H1 (cell line): ENCODE measurements at regions not wholly inside any gene's neighbourhood (a gene's known extent, or its start where the extent isn't known, plus 50 kb on each side); places are given as distances from the start of the nearest gene placed in this dataset.

Source experiments
- CTCF ChIA-PET: fragments of 300-600 bp; sonication (Branson Sonifier 250); formaldehyde crosslinking; loops from one replicate; lab custom pipeline; 2021; ENCODE audit not compliant: partially characterized antibody; lab: Charles Lee
- POLR2A ChIA-PET: fragments of 300-600 bp; sonication (Branson Sonifier 250); formaldehyde crosslinking; loops from one replicate; lab custom pipeline; 2021; ENCODE audit warnings: inconsistent platforms; ENCODE audit not compliant: partially characterized antibody; lab: Charles Lee
- DNase-seq, 2 experiments: peaks; one replicate each; pipeline versions ENCODE4 v3.0.0 to v3.0.0-alpha.2; 2010 to 2022; ENCODE audit warnings: low spot score in 2 of 2, low read depth in 1 of 2, mixed read lengths in 1 of 2
- FAIRE-seq: peaks from 2 replicates; lab custom pipeline; 2011; peaks lifted over from hg19 to GRCh38; lab: Jason Lieb, UNC
- H2AFZ ChIP-seq: 2 replicates; pipeline ENCODE4 v1.8.1; 2012; ENCODE audit warnings: low read length, inconsistent platforms
- H2AK5ac ChIP-seq: 2 replicates; pipeline ENCODE4 v1.6.1; 2013; ENCODE audit warnings: low read depth, low read length
- H2BK120ac ChIP-seq: replicated peaks from 2 replicates; pipeline ENCODE3; 2013; ENCODE audit warnings: low read depth, low read length, inconsistent platforms
- H2BK12ac ChIP-seq: 2 replicates; pipeline ENCODE4 v1.6.1; 2013; ENCODE audit warnings: low read depth, low read length
- H2BK15ac ChIP-seq: 2 replicates; pipeline ENCODE4 v1.6.1; 2013; ENCODE audit warnings: low read length
- H2BK20ac ChIP-seq: 2 replicates; pipeline ENCODE4 v1.6.1; 2013; ENCODE audit warnings: low read length
- H2BK5ac ChIP-seq: 2 replicates; pipeline ENCODE4 v1.6.1; 2013; ENCODE audit warnings: low read depth, low read length
- H3K14ac ChIP-seq: 2 replicates; pipeline ENCODE4 v1.6.1; 2013; ENCODE audit warnings: inconsistent platforms; ENCODE audit not compliant: insufficient read length
- H3K18ac ChIP-seq: 2 replicates; pipeline ENCODE4 v1.6.1; 2013; ENCODE audit warnings: low read length; ENCODE audit errors: extremely low read depth
- H3K23ac ChIP-seq: 2 replicates; pipeline ENCODE4 v1.6.1; 2013; ENCODE audit warnings: inconsistent platforms; ENCODE audit not compliant: insufficient read length
- H3K23me2 ChIP-seq: 2 replicates; pipeline ENCODE4 v1.6.1; 2013; ENCODE audit warnings: low read depth, low read length
- H3K27ac ChIP-seq: 2 replicates; pipeline ENCODE4 v1.6.1; 2011; ENCODE audit warnings: low read depth, low read length, inconsistent platforms
- H3K27me3 ChIP-seq, 4 experiments: replicated peaks in 1 of 4; 1 replicate in 1 of 4; 2 replicates in 3 of 4; pipeline versions ENCODE4 v1.6.1 to v1.8.1; 2011 to 2013; ENCODE audit warnings: low read length in 3 of 4, mild to moderate bottlenecking in 3 of 4, inconsistent platforms in 2 of 4, mixed read lengths in 2 of 4, moderate library complexity in 1 of 4; ENCODE audit not compliant: control insufficient read depth in 3 of 4, insufficient read depth in 3 of 4; ENCODE audit errors: extremely low read depth in 1 of 4
- H3K36me3 ChIP-seq, 4 experiments: 2 replicates each; pipeline versions ENCODE4 v1.6.1 to v1.8.1; 2011 to 2013; ENCODE audit warnings: mild to moderate bottlenecking in 4 of 4, low read length in 3 of 4, moderate library complexity in 2 of 4, control low read depth in 1 of 4, inconsistent platforms in 1 of 4; ENCODE audit not compliant: insufficient read depth in 4 of 4, control insufficient read depth in 2 of 4
- H3K4ac ChIP-seq: replicated peaks from 2 replicates; pipeline ENCODE3; 2013; ENCODE audit warnings: low read length, low read depth, mixed read lengths, inconsistent platforms; ENCODE audit not compliant: insufficient read length
- H3K4me1 ChIP-seq, 4 experiments: replicated peaks in 1 of 4; 1 replicate in 1 of 4; 2 replicates in 3 of 4; pipeline versions ENCODE4 v1.6.1 to v1.8.1; 2011 to 2013; ENCODE audit warnings: low read length in 3 of 4, inconsistent platforms in 2 of 4, mixed read lengths in 1 of 4; ENCODE audit not compliant: insufficient read depth in 4 of 4, control insufficient read depth in 3 of 4
- H3K4me2 ChIP-seq, 2 experiments: 2 replicates each; pipeline versions ENCODE4 v1.6.1 to v1.8.1; 2011 to 2013; ENCODE audit warnings: low read depth in 2 of 2, low read length in 2 of 2, control low read depth in 1 of 2, inconsistent platforms in 1 of 2, mild to moderate bottlenecking in 1 of 2; ENCODE audit not compliant: insufficient read depth in 1 of 2
- H3K4me3 ChIP-seq, 4 experiments: fragments of 200-600, 300-600 bp in 1 of 4; sonication (generic), shearing (Covaris generic), sonication (Bioruptor Twin) in 1 of 4; 2 replicates each; pipeline versions ENCODE4 v1.5.1 to v1.8.1; 2011 to 2016; ENCODE audit warnings: low read length in 4 of 4, low read depth in 3 of 4, control low read depth in 2 of 4, inconsistent platforms in 2 of 4, mild to moderate bottlenecking in 2 of 4, mixed read lengths in 1 of 4, moderate library complexity in 1 of 4; ENCODE audit not compliant: insufficient read depth in 2 of 4; ENCODE audit errors: extremely low read depth in 1 of 4
- H3K56ac ChIP-seq: replicated peaks from 2 replicates; pipeline ENCODE3; 2013; ENCODE audit warnings: low read depth, mild to moderate bottlenecking, mixed read lengths, low read length, inconsistent platforms; ENCODE audit not compliant: insufficient read length
- H3K79me1 ChIP-seq: 2 replicates; pipeline ENCODE4 v1.6.1; 2013; ENCODE audit warnings: low read depth, low read length, control low read depth
- H3K79me2 ChIP-seq, 2 experiments: 2 replicates each; pipeline versions ENCODE4 v1.6.1 to v1.8.1; 2012 to 2013; ENCODE audit warnings: low read length in 2 of 2, mild to moderate bottlenecking in 2 of 2, inconsistent platforms in 1 of 2; ENCODE audit not compliant: insufficient read depth in 2 of 2, control insufficient read depth in 1 of 2
- H3K9ac ChIP-seq, 4 experiments: replicated peaks in 1 of 4; 1 replicate in 1 of 4; 2 replicates in 3 of 4; pipeline versions ENCODE4 v1.6.1 to v1.8.1; 2011 to 2013; ENCODE audit warnings: low read depth in 3 of 4, low read length in 3 of 4, control low read depth in 2 of 4, mild to moderate bottlenecking in 2 of 4, moderate library complexity in 2 of 4, inconsistent platforms in 1 of 4; ENCODE audit errors: extremely low read depth in 1 of 4
- H3K9me3 ChIP-seq, 2 experiments: 2 replicates each; pipeline versions ENCODE4 v1.6.1 to v1.8.1; 2012 to 2013; ENCODE audit warnings: mild to moderate bottlenecking in 2 of 2, moderate library complexity in 2 of 2, control low read depth in 1 of 2, inconsistent platforms in 1 of 2, low read depth in 1 of 2, low read length in 1 of 2, mixed read lengths in 1 of 2; ENCODE audit not compliant: insufficient read depth in 2 of 2
- H4K20me1 ChIP-seq, 2 experiments: replicated peaks in 1 of 2; 2 replicates each; pipeline versions ENCODE3 to v1.8.1; 2011 to 2013; ENCODE audit warnings: inconsistent platforms in 2 of 2, low read length in 2 of 2, mild to moderate bottlenecking in 1 of 2; ENCODE audit not compliant: insufficient read depth in 2 of 2, control insufficient read depth in 1 of 2
- H4K5ac ChIP-seq: 2 replicates; pipeline ENCODE4 v1.6.1; 2013; ENCODE audit warnings: low read length, low read depth, mixed read lengths, inconsistent platforms; ENCODE audit not compliant: insufficient read length
- H4K8ac ChIP-seq: 2 replicates; pipeline ENCODE4 v1.8.0; 2013; ENCODE audit warnings: mild to moderate bottlenecking, moderate library complexity, low read length, inconsistent platforms; ENCODE audit not compliant: insufficient read depth; ENCODE audit errors: extremely low read depth
- H4K91ac ChIP-seq: replicated peaks from 2 replicates; pipeline ENCODE3; 2013; ENCODE audit warnings: low read length, mixed read lengths, inconsistent platforms; ENCODE audit not compliant: insufficient read length
- CREB1 ChIP-seq: IDR thresholded peaks from 2 replicates; pipeline ENCODE4 v1.6.1; 2012; ENCODE audit warnings: inconsistent platforms
- HDAC2 ChIP-seq, 2 experiments: fragments of 300-600 bp in 1 of 2; sonication (generic) in 1 of 2; IDR thresholded peaks; 2 replicates each; pipeline ENCODE4 v1.6.1; 2011 to 2012; ENCODE audit warnings: low read depth in 2 of 2, low read length in 2 of 2, mild to moderate bottlenecking in 2 of 2, moderate library complexity in 2 of 2, borderline replicate concordance in 1 of 2, inconsistent platforms in 1 of 2
- NANOG ChIP-seq: IDR thresholded peaks from 2 replicates; pipeline ENCODE4 v1.6.1; 2011; ENCODE audit warnings: low read length, low read depth, mild to moderate bottlenecking, inconsistent platforms; ENCODE audit not compliant: insufficient read depth, poor library complexity, severe bottlenecking
- POLR2AphosphoS5 ChIP-seq: IDR thresholded peaks from 2 replicates; pipeline ENCODE4 v1.6.1; 2011; ENCODE audit warnings: low read depth, low read length
- RNF2 ChIP-seq: fragments of 200-900, 300-1000 bp; sonication (generic); IDR thresholded peaks from 2 replicates; pipeline ENCODE4 v1.7.1; 2016; ENCODE audit warnings: borderline replicate concordance, low read depth, mild to moderate bottlenecking, antibody characterized with exemption, low read length; ENCODE audit not compliant: poor library complexity, severe bottlenecking; ENCODE audit errors: missing control alignments
- SRF ChIP-seq: IDR thresholded peaks from 2 replicates; pipeline ENCODE4 v1.6.1; 2011; ENCODE audit warnings: mild to moderate bottlenecking, low read depth, low read length, moderate library complexity
- TBP ChIP-seq: IDR thresholded peaks from 2 replicates; pipeline ENCODE4 v1.6.1; 2011; ENCODE audit warnings: low read depth, low read length, improper control_type of control experiment
- TEAD4 ChIP-seq: IDR thresholded peaks from 2 replicates; pipeline ENCODE4 v1.6.1; 2012; ENCODE audit warnings: low read depth, low read length, inconsistent platforms, mixed read lengths
- WGBS, 2 experiments: shearing (Covaris generic) in 1 of 2; methylation state at CpG; one replicate each; pipeline versions ENCODE4 v1.1.6 to v1.1.7; 2013 to 2015; ENCODE audit warnings: low lambda C conversion rate in 2 of 2, mixed read lengths in 2 of 2, inconsistent platforms in 1 of 2, low coverage in 1 of 2, missing lambda C conversion rate in 1 of 2; ENCODE audit not compliant: insufficient replicate concordance in 2 of 2, insufficient coverage in 1 of 2, insufficient read length in 1 of 2; ENCODE audit errors: extremely low coverage in 1 of 2, missing lambda C conversion rate in 1 of 2; 5-methylcytosine and 5-hydroxymethylcytosine counted together
- TF ChIP-seq, protein P1 (sequence below): IDR thresholded peaks from 2 replicates; pipeline ENCODE4 v1.6.1; 2011; ENCODE audit warnings: low read length, improper control_type of control experiment
- TF ChIP-seq, protein P2 (sequence below): IDR thresholded peaks from 2 replicates; pipeline ENCODE4 v1.6.1; 2012; ENCODE audit warnings: inconsistent platforms

DNA sequence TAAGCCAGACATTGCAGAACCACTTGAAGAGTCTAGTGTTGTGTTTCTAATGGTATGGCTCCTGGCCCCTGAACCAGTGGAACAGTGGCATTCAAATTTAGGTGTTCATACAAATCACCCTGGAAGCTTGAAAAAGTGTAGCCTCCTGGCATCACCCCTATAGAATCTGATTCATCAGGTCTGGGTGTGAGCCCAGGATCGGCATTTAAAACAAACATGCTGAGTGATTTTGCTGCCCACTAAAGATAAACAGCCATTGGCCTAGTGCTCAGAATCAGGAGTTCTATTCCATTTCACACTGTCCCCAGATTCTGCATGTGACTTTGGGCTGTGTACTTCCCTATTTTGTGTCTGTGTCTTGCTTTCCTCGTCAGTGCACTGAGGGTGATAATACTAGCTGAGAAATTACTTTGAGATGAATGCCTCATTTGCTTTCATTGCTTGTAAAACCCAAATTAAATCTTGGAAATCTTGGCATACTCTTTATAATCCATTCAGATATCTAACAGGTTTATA is 241.5 kb upstream of the CLINT1 start:
- Histone ChIP-seq H3K79me2 (no peaks in the 10 kb centered on the region), H3K4me2 (no peak overlapping the region), H3K4me1 (no peaks in the 10 kb centered on the region), H3K23ac (no peak overlapping the region), H3K9ac (no peak overlapping the region), H3K56ac (no peak overlapping the region), H3K23me2 (peaks cover 3% of the 10 kb centered on the region; the same call in 1 of the 2 replicates), H3K27ac (no peak overlapping the region), H2AK5ac (no peak overlapping the region), H3K9me3 (no peaks in the 10 kb centered on the region), H4K8ac (no peak overlapping the region), H3K79me1 (peaks cover 2% of the 10 kb centered on the region; the same call in 1 of the 2 replicates), H3K4me3 (no peak overlapping the region), H2BK12ac (no peak overlapping the region), H2BK15ac (no peak overlapping the region), H2AFZ (no peak overlapping the region), H2BK5ac (no peak overlapping the region), H2BK120ac (no peak overlapping the region), H3K27me3 (no peaks in the 10 kb centered on the region), H3K36me3 (no peaks in the 10 kb centered on the region), H3K18ac (no peak overlapping the region), H3K4ac (no peak overlapping the region), H3K14ac (no peak overlapping the region), H4K20me1 (no peaks in the 10 kb centered on the region), H4K91ac (no peak overlapping the region), H4K5ac (no peak overlapping the region), H2BK20ac (no peak overlapping the region)
- TF ChIP-seq, protein P1, sequence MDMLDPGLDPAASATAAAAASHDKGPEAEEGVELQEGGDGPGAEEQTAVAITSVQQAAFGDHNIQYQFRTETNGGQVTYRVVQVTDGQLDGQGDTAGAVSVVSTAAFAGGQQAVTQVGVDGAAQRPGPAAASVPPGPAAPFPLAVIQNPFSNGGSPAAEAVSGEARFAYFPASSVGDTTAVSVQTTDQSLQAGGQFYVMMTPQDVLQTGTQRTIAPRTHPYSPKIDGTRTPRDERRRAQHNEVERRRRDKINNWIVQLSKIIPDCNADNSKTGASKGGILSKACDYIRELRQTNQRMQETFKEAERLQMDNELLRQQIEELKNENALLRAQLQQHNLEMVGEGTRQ, result no peak
- TF ChIP-seq, protein P2, sequence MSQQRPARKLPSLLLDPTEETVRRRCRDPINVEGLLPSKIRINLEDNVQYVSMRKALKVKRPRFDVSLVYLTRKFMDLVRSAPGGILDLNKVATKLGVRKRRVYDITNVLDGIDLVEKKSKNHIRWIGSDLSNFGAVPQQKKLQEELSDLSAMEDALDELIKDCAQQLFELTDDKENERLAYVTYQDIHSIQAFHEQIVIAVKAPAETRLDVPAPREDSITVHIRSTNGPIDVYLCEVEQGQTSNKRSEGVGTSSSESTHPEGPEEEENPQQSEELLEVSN, result no peak
- TF ChIP-seq POLR2AphosphoS5, result no peak
- no peak for TF ChIP-seq SRF
- TF ChIP-seq CREB1, result no peak
- no peak for TF ChIP-seq RNF2
- TF ChIP-seq TBP, result no peak
- TF ChIP-seq NANOG, result no peak
- no peak for TF ChIP-seq TEAD4
- TF ChIP-seq HDAC2 (IDR thresholded peaks at IDR 0.05; ENCODE audit: borderline replicate concordance in 1 of 2, low read depth in 2 of 2, low read length in 2 of 2), result no peak
- 91% methylated on average over 2 of the region's 2 CpGs; no CpG with 5 or more reads in 1 of the 2 experiments for WGBS, 2 experiments
- ChIA-PET CTCF (no interaction called here), POLR2A (no interaction called here)
- no peak for DNase-seq
- FAIRE-seq, result no peak
